Breast epithelium (tissue), 4 donors: ENCODE measurements at regions not wholly inside any gene's neighbourhood (a gene's known extent, or its start where the extent isn't known, plus 50 kb on each side); places are given as distances from the start of the nearest gene placed in this dataset.

Source experiments
- DNase-seq, 2 donors: peaks; one replicate each; pipeline ENCODE4 v3.0.0-alpha.2; 2019; ENCODE audit warnings: low spot score in 2 of 2
- H3K27ac ChIP-seq, 2 donors: fragments of 200-600 bp; sonication (generic) in 1 of 2; one replicate each; pipeline ENCODE4 v1.5.1; 2016 to 2019; ENCODE audit warnings: mild to moderate bottlenecking in 1 of 2
- H3K27me3 ChIP-seq, 2 donors: fragments of 200-600 bp; sonication (generic) in 1 of 2; one replicate each; pipeline versions ENCODE4 v1.5.1 to v1.6.0; 2017 to 2019; ENCODE audit warnings: control low read depth in 1 of 2, mild to moderate bottlenecking in 1 of 2
- H3K36me3 ChIP-seq: fragments of 200-600 bp; one replicate; pipeline ENCODE4 v1.5.1; 2019
- H3K4me1 ChIP-seq, 2 donors: fragments of 200-600 bp; sonication (generic); one replicate each; pipeline ENCODE4 v1.5.1; 2016 to 2019; ENCODE audit warnings: control low read depth in 1 of 2
- H3K4me3 ChIP-seq, 3 donors: fragments of 200-600 bp; sonication (generic); 1 replicate in 2 of 3; 2 replicates in 1 of 3; pipeline ENCODE4 v1.5.1; 2016 to 2019; ENCODE audit warnings: mild to moderate bottlenecking in 3 of 3, moderate library complexity in 2 of 3
- H3K9me3 ChIP-seq, 2 donors: fragments of 200-600 bp; sonication (generic) in 1 of 2; one replicate each; pipeline ENCODE4 v1.5.1; 2016 to 2019; ENCODE audit warnings: control low read depth in 1 of 2
- CTCF ChIP-seq, 3 donors: fragments of 450-650 bp; IDR thresholded peaks; one replicate each; pipeline ENCODE4 v1.5.1; 2016 to 2017; ENCODE audit warnings: antibody characterized with exemption in 3 of 3, mild to moderate bottlenecking in 3 of 3, moderate library complexity in 3 of 3
- POLR2A ChIP-seq: fragments of 450-650 bp; IDR thresholded peaks from one replicate; pipeline ENCODE4 v1.6.1; 2016; ENCODE audit warnings: antibody characterized with exemption, mild to moderate bottlenecking, moderate library complexity
- POLR2AphosphoS5 ChIP-seq, 3 donors: sonication (generic); formaldehyde crosslinking; IDR thresholded peaks; one replicate each; pipeline ENCODE4 v1.6.1; 2017; ENCODE audit warnings: antibody characterized with exemption in 3 of 3
- intact Hi-C: fragments of 100-400 bp; cut with DNase I; formaldehyde crosslinking; loops from one replicate; pipeline ENCODE4 v1.15.1; 2023; ENCODE audit warnings: low total_unique reads

GRCh38 chr11:104369761-104370160 lies 205.8 kb upstream of the PDGFD start:
- H3K4me1 ChIP-seq = no peaks in the 10 kb centered on the region
- no peaks in the 10 kb centered on the region for H3K36me3 ChIP-seq
- no peak for DNase-seq
- intact Hi-C loops = no loop called here
- H3K27me3 ChIP-seq = no peaks in the 10 kb centered on the region
- no peak overlapping the region for H3K27ac ChIP-seq
- H3K4me3 ChIP-seq = no peak overlapping the region
- H3K9me3 ChIP-seq = peaks cover 0 to 6% of the 10 kb centered on the region in 2 donors
- TF ChIP-seq POLR2AphosphoS5 (IDR thresholded peaks at IDR 0.05) = no peak
- TF ChIP-seq CTCF (IDR thresholded peaks at IDR 0.05) = no peak
- TF ChIP-seq POLR2A = no peak

- Histone ChIP-seq H3K27me3 (no peaks in the 10 kb centered on the region), H3K4me1 (no peaks in the 10 kb centered on the region), H3K9me3 (peaks cover 0 to 6% of the 10 kb centered on the region in 2 donors), H3K36me3 (no peaks in the 10 kb centered on the region), H3K4me3 (no peak overlapping the region), H3K27ac (no peak overlapping the region)
- TF ChIP-seq CTCF (IDR thresholded peaks at IDR 0.05) (no peak), POLR2A (no peak), POLR2AphosphoS5 (IDR thresholded peaks at IDR 0.05) (no peak)
- intact Hi-C loops = no loop called here
- DNase-seq = no peak
Measured at GRCh38 chr11:104366321-104366734, 202.4 kb upstream of the PDGFD start.

- intact Hi-C loops = no loop called here
Measured at GRCh38 chr11:104365676-104366075, 201.7 kb upstream of the PDGFD start.

GRCh38 chr11:104361975-104362374 lies 198.0 kb upstream of the PDGFD start:
- H3K4me1 ChIP-seq = no peaks in the 10 kb centered on the region
- H3K9me3 ChIP-seq = peaks cover 0 to 6% of the 10 kb centered on the region in 2 donors
- no peak overlapping the region for H3K27ac ChIP-seq
- intact Hi-C loops = no loop called here
- no peak overlapping the region for H3K4me3 ChIP-seq
- no peaks in the 10 kb centered on the region for H3K27me3 ChIP-seq
- no peak for DNase-seq
- no peak for TF ChIP-seq CTCF (IDR thresholded peaks at IDR 0.05)
- TF ChIP-seq POLR2AphosphoS5 (IDR thresholded peaks at IDR 0.05) = no peak
- TF ChIP-seq POLR2A = no peak
- no peaks in the 10 kb centered on the region for H3K36me3 ChIP-seq

More at GRCh38 chr11:104365676-104366075, 201.7 kb upstream of the PDGFD start:
- no peak overlapping the region for H3K4me3 ChIP-seq
- DNase-seq = no peak
- H3K4me1 ChIP-seq = no peaks in the 10 kb centered on the region
- no peaks in the 10 kb centered on the region for H3K36me3 ChIP-seq
- H3K27ac ChIP-seq = no peak overlapping the region
- no peaks in the 10 kb centered on the region for H3K27me3 ChIP-seq
- peaks cover 0 to 6% of the 10 kb centered on the region in 2 donors for H3K9me3 ChIP-seq
- TF ChIP-seq CTCF (IDR thresholded peaks at IDR 0.05) = no peak

GRCh38 chr11:104352036-104352435 lies 188.1 kb upstream of the PDGFD start:
- peaks cover 5 to 9% of the 10 kb centered on the region in 2 donors for H3K9me3 ChIP-seq
- intact Hi-C loops = no loop called here
- no peak overlapping the region for H3K4me3 ChIP-seq
- no peak for TF ChIP-seq CTCF (IDR thresholded peaks at IDR 0.05)
- TF ChIP-seq POLR2AphosphoS5 (IDR thresholded peaks at IDR 0.05) = no peak
- no peak for TF ChIP-seq POLR2A
- H3K36me3 ChIP-seq = no peaks in the 10 kb centered on the region
- no peak for DNase-seq
- H3K4me1 ChIP-seq = no peaks in the 10 kb centered on the region
- H3K27me3 ChIP-seq = no peaks in the 10 kb centered on the region
- H3K27ac ChIP-seq = no peak overlapping the region
